Ovary (tissue), 3 donors: ENCODE measurements at regions not wholly inside any gene's neighbourhood (a gene's known extent, or its start where the extent isn't known, plus 50 kb on each side); places are given as distances from the start of the nearest gene placed in this dataset.

ENCODE experiments used
- CTCF ChIP-seq, 3 donors: fragments of 450-650 bp in 2 of 3; fragments of 200-600 bp in 1 of 3; IDR thresholded peaks; one replicate each; pipeline versions ENCODE4 v1.5.1 to v1.8.0; 2016 to 2022; ENCODE audit warnings: antibody characterized with exemption in 3 of 3, mild to moderate bottlenecking in 1 of 3
- EP300 ChIP-seq: sonication (generic); formaldehyde crosslinking; IDR thresholded peaks from one replicate; pipeline ENCODE4 v1.6.1; 2017; ENCODE audit warnings: antibody characterized with exemption
- donor health status: DM: no; HTN: no; CAD: no.

- TF ChIP-seq CTCF (IDR thresholded peaks at IDR 0.05) = no peak
- TF ChIP-seq EP300 = no peak
Observed at GRCh38 chr3:28056806-28057205, 184.6 kb upstream of the CMC1 start.
